Loucy (cell line): ENCODE measurements at regions not wholly inside any gene's neighbourhood (a gene's known extent, or its start where the extent isn't known, plus 50 kb on each side); places are given as distances from the start of the nearest gene placed in this dataset.

Experiments used
- H2AFZ ChIP-seq: fragments of 200-600 bp; sonication (generic); 2 replicates; pipeline ENCODE4 v1.6.0; 2016; ENCODE audit warnings: antibody characterized with exemption, mild to moderate bottlenecking, low read length, moderate library complexity
- H3F3A ChIP-seq: fragments of 200-600 bp; 2 replicates; pipeline ENCODE4 v1.6.0; 2016; ENCODE audit warnings: antibody characterized with exemption, low read depth, mild to moderate bottlenecking
- H3K27me3 ChIP-seq: fragments of 200-600 bp; sonication (generic); 2 replicates; pipeline ENCODE4 v1.6.1; 2014; ENCODE audit warnings: low read length, mild to moderate bottlenecking; ENCODE audit not compliant: insufficient read depth, poor library complexity, severe bottlenecking
- H3K36me3 ChIP-seq: fragments of 200-600 bp; sonication (generic); 2 replicates; pipeline ENCODE4 v1.6.1; 2016; ENCODE audit warnings: low read length; ENCODE audit not compliant: insufficient read depth
- H3K4me1 ChIP-seq: fragments of 200-600 bp; sonication (generic); 2 replicates; pipeline ENCODE4 v1.5.1; 2014; ENCODE audit warnings: low read length, mild to moderate bottlenecking; ENCODE audit not compliant: insufficient read depth, poor library complexity, severe bottlenecking
- H3K4me2 ChIP-seq: fragments of 200-600 bp; sonication (generic); 2 replicates; pipeline ENCODE4 v1.6.0; 2014; ENCODE audit warnings: antibody characterized with exemption, low read length, low read depth, mild to moderate bottlenecking; ENCODE audit not compliant: poor library complexity, severe bottlenecking
- H3K4me3 ChIP-seq: fragments of 200-600 bp; sonication (generic); 2 replicates; pipeline ENCODE4 v1.5.1; 2014; ENCODE audit warnings: low read length, mild to moderate bottlenecking, mixed read lengths; ENCODE audit not compliant: poor library complexity, severe bottlenecking
- H3K79me2 ChIP-seq: fragments of 200-600 bp; sonication (generic); 2 replicates; pipeline ENCODE4 v1.6.1; 2014; ENCODE audit warnings: low read length; ENCODE audit not compliant: insufficient read depth
- H3K9ac ChIP-seq: fragments of 200-600 bp; sonication (generic); 2 replicates; pipeline ENCODE4 v1.6.0; 2014; ENCODE audit warnings: mild to moderate bottlenecking, low read depth, low read length, moderate library complexity; ENCODE audit not compliant: poor library complexity, severe bottlenecking
- H3K9me2 ChIP-seq: fragments of 200-600 bp; sonication (generic); replicated peaks from 2 replicates; pipeline ENCODE4 v1.6.1; 2016; ENCODE audit warnings: low read depth, low read length, mixed read lengths
- H3K9me3 ChIP-seq: fragments of 200-600 bp; sonication (generic); 2 replicates; pipeline ENCODE4 v1.6.1; 2014; ENCODE audit warnings: mild to moderate bottlenecking, antibody characterized with exemption, low read length, low read depth; ENCODE audit not compliant: insufficient read depth
- H4K20me1 ChIP-seq: fragments of 200-600 bp; sonication (generic); 2 replicates; pipeline ENCODE4 v1.6.0; 2014; ENCODE audit warnings: antibody characterized with exemption, low read length, mild to moderate bottlenecking; ENCODE audit not compliant: insufficient read depth, poor library complexity, severe bottlenecking
- CTCF ChIP-seq: fragments of 200-600 bp; sonication (generic); conservative IDR thresholded peaks from 2 replicates; pipeline ENCODE4 v1.5.1; 2014; ENCODE audit warnings: mild to moderate bottlenecking, antibody characterized with exemption, low read length
- EZH2phosphoT487 ChIP-seq: fragments of 200-600 bp; IDR thresholded peaks from 2 replicates; pipeline ENCODE4 v1.6.1; 2018; ENCODE audit warnings: antibody characterized with exemption, mild to moderate bottlenecking, moderate library complexity, borderline replicate concordance

DNA sequence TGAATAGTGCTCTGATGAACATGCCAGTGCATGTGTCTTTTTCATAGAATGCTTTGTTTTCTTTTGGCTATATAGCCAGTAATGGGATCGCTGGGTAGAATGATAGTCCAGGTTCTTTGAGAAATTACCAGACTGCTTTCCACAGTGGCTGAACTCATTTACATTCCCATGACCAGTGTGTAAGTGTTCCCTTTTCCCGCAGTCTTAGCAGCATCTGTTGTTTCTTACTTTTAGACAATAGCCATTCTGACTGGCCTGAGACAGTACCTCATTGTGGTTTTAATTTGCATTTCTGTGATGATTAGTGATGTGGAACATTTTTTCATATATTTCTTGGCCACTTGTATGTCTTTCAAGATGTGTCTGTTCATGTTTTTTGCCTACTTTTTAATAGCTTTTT lies 784.5 kb downstream of the USP25 start:
- Histone ChIP-seq H3F3A (no peaks in the 10 kb centered on the region), H3K36me3 (no peaks in the 10 kb centered on the region), H3K9ac (no peak overlapping the region), H3K79me2 (no peaks in the 10 kb centered on the region), H2AFZ (no peak overlapping the region), H3K4me2 (no peak overlapping the region), H3K4me1 (no peaks in the 10 kb centered on the region), H3K4me3 (no peak overlapping the region), H3K9me3 (peaks cover 4% of the 10 kb centered on the region; the same call in 1 of the 2 replicates), H3K9me2 (no peaks in the 10 kb centered on the region), H4K20me1 (no peaks in the 10 kb centered on the region), H3K27me3 (no peaks in the 10 kb centered on the region)
- TF ChIP-seq CTCF (no peak), EZH2phosphoT487 (no peak)

- Histone ChIP-seq H3K27me3 (no peaks in the 10 kb centered on the region), H3K4me2 (no peak overlapping the region), H4K20me1 (no peaks in the 10 kb centered on the region), H3K79me2 (no peaks in the 10 kb centered on the region), H3K36me3 (no peaks in the 10 kb centered on the region), H3K9me2 (no peaks in the 10 kb centered on the region), H3F3A (no peaks in the 10 kb centered on the region), H3K4me3 (no peak overlapping the region), H3K4me1 (no peaks in the 10 kb centered on the region), H2AFZ (no peak overlapping the region), H3K9ac (no peak overlapping the region), H3K9me3 (peaks cover 7% of the 10 kb centered on the region; the same call in 1 of the 2 replicates)
- no peak for TF ChIP-seq CTCF
- no peak for TF ChIP-seq EZH2phosphoT487
Measured at GRCh38 chr21:16517383-16517782, 787.6 kb downstream of the USP25 start.

GRCh38 chr21:16519036-16519435 lies 789.3 kb downstream of the USP25 start:
- Histone ChIP-seq H3K9me3 (peaks cover 7% of the 10 kb centered on the region; the same call in 1 of the 2 replicates), H3K4me3 (no peak overlapping the region), H3K27me3 (no peaks in the 10 kb centered on the region), H3K9me2 (no peaks in the 10 kb centered on the region), H3K4me2 (no peak overlapping the region), H3F3A (no peaks in the 10 kb centered on the region), H3K9ac (no peak overlapping the region), H3K36me3 (no peaks in the 10 kb centered on the region), H3K4me1 (no peaks in the 10 kb centered on the region), H4K20me1 (no peaks in the 10 kb centered on the region), H2AFZ (no peak overlapping the region), H3K79me2 (no peaks in the 10 kb centered on the region)
- no peak for TF ChIP-seq EZH2phosphoT487
- no peak for TF ChIP-seq CTCF
